ENCODE measurements at regions not wholly inside any gene's neighbourhood (a gene's known extent, or its start where the extent isn't known, plus 50 kb on each side); places are given as distances from the start of the nearest gene placed in this dataset.
A peak's percentile ranks its signal among the peaks of the same experiment; 100 is the strongest.

DNA sequence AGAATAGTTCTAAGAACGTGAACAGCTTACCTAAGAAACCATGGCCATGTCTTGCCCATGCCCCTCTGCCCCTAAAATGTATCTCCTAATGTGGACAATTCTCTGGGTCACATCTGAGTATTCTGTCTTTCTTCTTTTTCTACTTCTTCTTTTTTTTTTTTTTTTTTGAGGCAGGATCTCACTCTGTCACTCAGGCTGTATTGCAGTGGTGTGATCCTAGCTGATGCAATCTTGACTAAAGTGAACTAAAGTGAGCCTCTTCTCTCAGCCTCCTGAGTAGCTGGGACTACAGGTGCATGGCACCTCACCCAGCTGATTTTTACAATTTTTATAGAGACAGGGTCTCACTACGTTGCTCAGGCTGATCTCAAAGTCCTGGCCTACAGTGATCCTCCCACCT, 204.8 kb upstream of the ZPLD1 start:
- ChIA-PET CTCF (interaction anchor here (0.7 to 4.3 kb wide), 12 partner anchors 13 to 435 kb away, joined by 3 to 57 read pairs (median 6); no protein-coding TSS in a partner anchor), POLR2A (no interaction called here)
- H3K36me3 ChIP-seq (ENCODE audit: insufficient read depth, low read length): no peaks in the 10 kb centered on the region
- no peaks in the 10 kb centered on the region for H3K36me3 Mint-ChIP-seq
- H3K27ac ChIP-seq (ENCODE audit: low read depth, low read length): no peak overlapping the region
- no peaks in the 10 kb centered on the region for H3K9me3 Mint-ChIP-seq
- peak overlapping the region in 1 of 8 donors; percentile 76 for H3K27ac Mint-ChIP-seq
- no peaks in the 10 kb centered on the region for H3K27me3 ChIP-seq (ENCODE audit: insufficient read depth, low read length, poor library complexity, severe bottlenecking)
- H3K4me3 ChIP-seq (ENCODE audit: low read length): no peak overlapping the region
- no peaks in the 10 kb centered on the region for H3K4me1 ChIP-seq (ENCODE audit: insufficient read depth, low read length)
- H3K4me1 Mint-ChIP-seq: peaks cover 0 to 6% (median 2%) of the 10 kb centered on the region in 3 donors
- H3K27me3 Mint-ChIP-seq: peaks cover 2 to 5% of the 10 kb centered on the region in 2 donors
- no peak for DNase-seq
- H3K9me3 ChIP-seq (ENCODE audit: low read length): no peaks in the 10 kb centered on the region
- no peak overlapping the region for H3K4me3 Mint-ChIP-seq

DNA sequence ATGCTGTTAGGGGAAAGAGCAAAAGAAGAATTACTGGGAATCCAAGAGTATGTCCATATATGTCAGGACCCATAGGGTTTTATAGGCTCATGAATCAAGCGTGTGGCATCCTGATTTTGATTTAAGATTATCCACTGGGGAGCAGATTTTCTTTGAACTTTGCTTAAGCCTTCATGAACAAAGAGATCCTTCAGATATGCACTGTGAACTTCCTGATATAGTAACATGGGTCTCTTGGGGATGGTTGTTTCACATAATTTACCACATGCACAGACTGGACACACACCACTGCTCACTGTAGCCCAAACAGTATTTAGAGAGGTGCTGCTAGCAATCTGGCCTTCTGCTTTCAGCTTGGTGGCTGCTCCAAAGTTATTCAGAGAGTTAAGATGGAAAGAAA, 200.9 kb upstream of the ZPLD1 start:
- no peaks in the 10 kb centered on the region for H3K27me3 ChIP-seq (ENCODE audit: insufficient read depth, low read length, poor library complexity, severe bottlenecking)
- ChIA-PET CTCF (no interaction called here), POLR2A (no interaction called here)
- no peak overlapping the region for H3K4me3 ChIP-seq (ENCODE audit: low read length)
- no peak for DNase-seq
- no peak overlapping the region for H3K27ac Mint-ChIP-seq
- no peaks in the 10 kb centered on the region for H3K27me3 Mint-ChIP-seq
- H3K4me1 Mint-ChIP-seq: peaks cover 2 to 6% (median 5%) of the 10 kb centered on the region in 3 donors
- no peak overlapping the region for H3K27ac ChIP-seq (ENCODE audit: low read depth, low read length)
- H3K4me1 ChIP-seq (ENCODE audit: insufficient read depth, low read length): no peaks in the 10 kb centered on the region
- no peaks in the 10 kb centered on the region for H3K9me3 Mint-ChIP-seq
- no peaks in the 10 kb centered on the region for H3K36me3 Mint-ChIP-seq
- no peaks in the 10 kb centered on the region for H3K9me3 ChIP-seq (ENCODE audit: low read length)
- no peak overlapping the region for H3K4me3 Mint-ChIP-seq
- H3K36me3 ChIP-seq (ENCODE audit: insufficient read depth, low read length): no peaks in the 10 kb centered on the region

GRCh38 chr3:102235679-102236078, 199.1 kb upstream of the ZPLD1 start:
- H3K4me3 Mint-ChIP-seq: no peak overlapping the region
- Histone ChIP-seq H3K36me3 (ENCODE audit: insufficient read depth, low read length) (no peaks in the 10 kb centered on the region), H3K4me1 (ENCODE audit: insufficient read depth, low read length) (no peaks in the 10 kb centered on the region), H3K27me3 (ENCODE audit: insufficient read depth, low read length, poor library complexity, severe bottlenecking) (no peaks in the 10 kb centered on the region), H3K4me3 (ENCODE audit: low read length) (no peak overlapping the region), H3K9me3 (ENCODE audit: low read length) (no peaks in the 10 kb centered on the region), H3K27ac (ENCODE audit: low read depth, low read length) (no peak overlapping the region)
- H3K36me3 Mint-ChIP-seq: no peaks in the 10 kb centered on the region
- no peaks in the 10 kb centered on the region for H3K27me3 Mint-ChIP-seq
- peaks cover 0 to 5% (median 0%) of the 10 kb centered on the region in 3 donors for H3K4me1 Mint-ChIP-seq
- no peak overlapping the region for H3K27ac Mint-ChIP-seq
- ChIA-PET CTCF (interaction anchor here (1.4 kb wide), 1 partner anchor 11 kb away, joined by 5 read pairs; no protein-coding TSS in a partner anchor), POLR2A (no interaction called here)
- H3K9me3 Mint-ChIP-seq: no peaks in the 10 kb centered on the region
- DNase-seq: no peak

DNA sequence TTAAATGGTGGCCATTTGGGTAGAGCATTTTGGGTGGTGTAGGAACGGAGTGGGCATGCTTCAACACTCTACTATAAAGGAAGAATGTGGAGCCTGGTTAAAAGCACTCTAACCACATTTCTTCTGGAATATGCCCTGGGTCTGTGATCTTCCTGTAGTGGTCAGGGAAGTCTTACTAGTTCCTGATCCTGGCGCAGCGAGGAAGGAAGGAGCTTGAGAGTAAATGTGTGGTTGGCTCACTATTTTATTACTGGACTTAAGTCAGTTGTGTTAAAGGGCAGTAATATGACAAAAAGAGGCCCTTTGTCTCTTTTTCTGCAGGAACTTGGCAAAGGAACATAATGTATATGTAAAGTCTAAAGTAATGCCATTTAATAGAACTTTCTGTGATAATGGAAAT, 197.6 kb upstream of the ZPLD1 start:
- ChIA-PET CTCF (interaction anchor here (0.9 to 1.2 kb wide), 2 partner anchors 8 to 12 kb away, joined by 5 to 6 read pairs; no protein-coding TSS in a partner anchor), POLR2A (interaction anchor here (0.6 kb wide), 1 partner anchor 17 kb away, joined by 6 read pairs; no protein-coding TSS in a partner anchor)
- no peaks in the 10 kb centered on the region for H3K27me3 ChIP-seq (ENCODE audit: insufficient read depth, low read length, poor library complexity, severe bottlenecking)
- H3K4me3 Mint-ChIP-seq: no peak overlapping the region
- no peak overlapping the region for H3K4me3 ChIP-seq (ENCODE audit: low read length)
- no peak overlapping the region for H3K27ac ChIP-seq (ENCODE audit: low read depth, low read length)
- H3K36me3 Mint-ChIP-seq: no peaks in the 10 kb centered on the region
- H3K4me1 Mint-ChIP-seq: peaks cover 0 to 5% (median 0%) of the 10 kb centered on the region in 3 donors
- no peaks in the 10 kb centered on the region for H3K9me3 Mint-ChIP-seq
- no peak for DNase-seq
- H3K9me3 ChIP-seq (ENCODE audit: low read length): no peaks in the 10 kb centered on the region
- no peaks in the 10 kb centered on the region for H3K36me3 ChIP-seq (ENCODE audit: insufficient read depth, low read length)
- H3K27me3 Mint-ChIP-seq: peaks cover 2 to 4% of the 10 kb centered on the region in 2 donors
- no peak overlapping the region for H3K27ac Mint-ChIP-seq
- H3K4me1 ChIP-seq (ENCODE audit: insufficient read depth, low read length): no peaks in the 10 kb centered on the region

- Histone ChIP-seq H3K27ac (ENCODE audit: low read depth, low read length) (no peak overlapping the region), H3K27me3 (ENCODE audit: insufficient read depth, low read length, poor library complexity, severe bottlenecking) (no peaks in the 10 kb centered on the region), H3K4me1 (ENCODE audit: insufficient read depth, low read length) (no peaks in the 10 kb centered on the region), H3K36me3 (ENCODE audit: insufficient read depth, low read length) (no peaks in the 10 kb centered on the region), H3K4me3 (ENCODE audit: low read length) (no peak overlapping the region), H3K9me3 (ENCODE audit: low read length) (no peaks in the 10 kb centered on the region)
- no peak for DNase-seq
- Mint-ChIP-seq H3K27ac (no peak overlapping the region), H3K27me3 (peaks cover 3 to 7% of the 10 kb centered on the region in 2 donors), H3K36me3 (no peaks in the 10 kb centered on the region), H3K4me1 (peaks cover 0 to 5% (median 0%) of the 10 kb centered on the region in 3 donors), H3K9me3 (no peaks in the 10 kb centered on the region), H3K4me3 (no peak overlapping the region)
- ChIA-PET POLR2A (interaction anchor here (0.6 kb wide), 1 partner anchor 17 kb away, joined by 6 read pairs; no protein-coding TSS in a partner anchor), CTCF (interaction anchor here (0.9 to 1.2 kb wide), 2 partner anchors 9 to 12 kb away, joined by 5 to 6 read pairs; no protein-coding TSS in a partner anchor)
These were observed 197.0 kb upstream of the ZPLD1 start for GRCh38 chr3:102237838-102238237.

DNA sequence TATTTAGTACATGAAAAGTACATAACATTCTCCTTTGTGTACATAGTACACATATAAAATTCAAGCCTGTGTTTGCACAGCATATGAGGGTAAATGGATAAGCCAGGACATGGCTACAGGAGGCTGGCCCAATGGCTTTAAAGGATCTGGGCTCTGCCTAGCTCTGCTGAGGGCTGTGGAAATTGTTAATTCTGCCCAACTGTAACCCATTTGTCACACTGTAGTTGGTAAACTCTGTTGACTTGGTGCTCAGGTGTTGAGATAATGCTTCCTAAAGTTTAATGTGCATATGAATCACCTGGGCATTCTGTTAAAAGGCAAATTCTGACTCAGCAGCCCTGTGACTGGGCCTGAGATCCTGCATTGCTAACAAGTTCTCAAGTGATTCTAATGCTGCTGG, 196.5 kb upstream of the ZPLD1 start:
- Mint-ChIP-seq H3K4me1 (peaks cover 0 to 5% (median 0%) of the 10 kb centered on the region in 3 donors), H3K27me3 (peaks cover 3 to 7% of the 10 kb centered on the region in 2 donors), H3K36me3 (no peaks in the 10 kb centered on the region), H3K27ac (no peak overlapping the region), H3K9me3 (no peaks in the 10 kb centered on the region), H3K4me3 (no peak overlapping the region)
- Histone ChIP-seq H3K27ac (ENCODE audit: low read depth, low read length) (no peak overlapping the region), H3K4me3 (ENCODE audit: low read length) (no peak overlapping the region), H3K4me1 (ENCODE audit: insufficient read depth, low read length) (no peaks in the 10 kb centered on the region), H3K27me3 (ENCODE audit: insufficient read depth, low read length, poor library complexity, severe bottlenecking) (no peaks in the 10 kb centered on the region), H3K9me3 (ENCODE audit: low read length) (no peaks in the 10 kb centered on the region), H3K36me3 (ENCODE audit: insufficient read depth, low read length) (no peaks in the 10 kb centered on the region)
- ChIA-PET POLR2A (no interaction called here), CTCF (interaction anchor here (1.0 to 2.0 kb wide), 3 partner anchors 9 to 1345 kb away, joined by 3 to 8 read pairs (median 5); no protein-coding TSS in a partner anchor)
- no peak for DNase-seq

GRCh38 chr3:102240720-102241119, 194.1 kb upstream of the ZPLD1 start:
- Mint-ChIP-seq H3K9me3 (no peaks in the 10 kb centered on the region), H3K36me3 (no peaks in the 10 kb centered on the region), H3K4me1 (peaks cover 0 to 2% (median 0%) of the 10 kb centered on the region in 3 donors), H3K27me3 (peaks cover 3 to 7% of the 10 kb centered on the region in 2 donors), H3K4me3 (no peak overlapping the region), H3K27ac (no peak overlapping the region)
- Histone ChIP-seq H3K27me3 (ENCODE audit: insufficient read depth, low read length, poor library complexity, severe bottlenecking) (no peaks in the 10 kb centered on the region), H3K36me3 (ENCODE audit: insufficient read depth, low read length) (no peaks in the 10 kb centered on the region), H3K4me3 (ENCODE audit: low read length) (no peak overlapping the region), H3K9me3 (ENCODE audit: low read length) (no peaks in the 10 kb centered on the region), H3K27ac (ENCODE audit: low read depth, low read length) (no peak overlapping the region), H3K4me1 (ENCODE audit: insufficient read depth, low read length) (no peaks in the 10 kb centered on the region)
- ChIA-PET CTCF (interaction anchor here (1.1 kb wide), 1 partner anchor 16 kb away, joined by 3 read pairs; no protein-coding TSS in a partner anchor), POLR2A (no interaction called here)
- no peak for DNase-seq

- DNase-seq: no peak
- Mint-ChIP-seq H3K9me3 (no peaks in the 10 kb centered on the region), H3K36me3 (no peaks in the 10 kb centered on the region), H3K4me1 (no peaks in the 10 kb centered on the region), H3K27ac (no peak overlapping the region), H3K4me3 (no peak overlapping the region), H3K27me3 (peaks cover 7 to 26% of the 10 kb centered on the region in 2 donors)
- no peak overlapping the region for H3K27ac ChIP-seq (ENCODE audit: low read depth, low read length)
- H3K4me1 ChIP-seq (ENCODE audit: insufficient read depth, low read length): no peaks in the 10 kb centered on the region
- no peaks in the 10 kb centered on the region for H3K36me3 ChIP-seq (ENCODE audit: insufficient read depth, low read length)
- POLR2A ChIA-PET: no interaction called here
- CTCF ChIA-PET: no interaction called here
- no peaks in the 10 kb centered on the region for H3K9me3 ChIP-seq (ENCODE audit: low read length)
- no peaks in the 10 kb centered on the region for H3K27me3 ChIP-seq (ENCODE audit: insufficient read depth, low read length, poor library complexity, severe bottlenecking)
- H3K4me3 ChIP-seq (ENCODE audit: low read length): no peak overlapping the region
These were observed 185.7 kb upstream of the ZPLD1 start for GRCh38 chr3:102248981-102249705.

Measured in CD8-positive, alpha-beta memory T cell (primary cell).